SK-N-SH (cell line): ENCODE measurements at regions not wholly inside any gene's neighbourhood (a gene's known extent, or its start where the extent isn't known, plus 50 kb on each side); places are given as distances from the start of the nearest gene placed in this dataset.

Source experiments
- CTCF ChIA-PET: fragments of 300-600, 350-600 bp; formaldehyde crosslinking; extraction: SDS; loops from one replicate; lab custom pipeline; 2021; lab: Yijun Ruan, JAX
- POLR2A ChIA-PET: fragments of 350-600 bp; sonication (Branson Sonifier 250); formaldehyde crosslinking; extraction: SDS; loops from one replicate; lab custom pipeline; 2020; ENCODE audit warnings: antibody characterized with exemption, inconsistent platforms; lab: Yijun Ruan, JAX
- DNase-seq: peaks from one replicate; pipeline ENCODE4 v3.0.0; 2012
- H2AFZ ChIP-seq: fragments of 200-600 bp; sonication (generic); 2 replicates; pipeline ENCODE4 v1.8.1; 2016; ENCODE audit warnings: antibody characterized with exemption, mild to moderate bottlenecking, low read depth
- H3F3A ChIP-seq: fragments of 200-600 bp; sonication (generic); replicated peaks from 2 replicates; pipeline ENCODE3; 2016; ENCODE audit warnings: antibody characterized with exemption, mild to moderate bottlenecking; ENCODE audit not compliant: insufficient read depth
- H3K27ac ChIP-seq, 2 experiments: fragments of 200-500 bp in 1 of 2; fragments of 200-600 bp in 1 of 2; sonication (Bioruptor generic) in 1 of 2; sonication (generic), shearing (Covaris generic) in 1 of 2; 2 replicates each; pipeline versions ENCODE4 v1.5.1 to v1.6.1; 2014 to 2016; ENCODE audit warnings: low read depth in 2 of 2, inconsistent platforms in 1 of 2, low read length in 1 of 2, mild to moderate bottlenecking in 1 of 2, mixed read lengths in 1 of 2
- H3K27me3 ChIP-seq: fragments of 200-600 bp; sonication (generic), shearing (Covaris generic); 2 replicates; pipeline ENCODE4 v1.6.1; 2016; ENCODE audit warnings: mixed run types; ENCODE audit not compliant: insufficient read depth
- H3K36me3 ChIP-seq, 2 experiments: fragments of 200-500 bp in 1 of 2; fragments of 200-600 bp in 1 of 2; sonication (Bioruptor generic) in 1 of 2; sonication (generic) in 1 of 2; replicated peaks in 1 of 2; 2 replicates each; pipeline versions ENCODE3 to v1.5.1; 2014 to 2016; ENCODE audit warnings: low read length in 1 of 2, mild to moderate bottlenecking in 1 of 2; ENCODE audit not compliant: insufficient read depth in 2 of 2, control insufficient read depth in 1 of 2
- H3K4me1 ChIP-seq, 2 experiments: fragments of 200-500 bp in 1 of 2; fragments of 200-600 bp in 1 of 2; sonication (Bioruptor generic) in 1 of 2; sonication (generic), shearing (Covaris generic) in 1 of 2; 2 replicates each; pipeline versions ENCODE4 v1.5.1 to v1.6.1; 2014 to 2016; ENCODE audit warnings: low read depth in 1 of 2, low read length in 1 of 2, mixed run types in 1 of 2; ENCODE audit not compliant: insufficient read depth in 2 of 2, control insufficient read depth in 1 of 2
- H3K4me2 ChIP-seq: fragments of 200-600 bp; sonication (generic), shearing (Covaris generic); 2 replicates; pipeline ENCODE4 v1.6.1; 2017; ENCODE audit warnings: mixed run types
- H3K4me3 ChIP-seq, 2 experiments: fragments of 200-500 bp in 1 of 2; fragments of 200-600 bp in 1 of 2; sonication (Bioruptor generic) in 1 of 2; sonication (generic), shearing (Covaris generic) in 1 of 2; 2 replicates each; pipeline versions ENCODE4 v1.5.1 to v1.8.1; 2014 to 2016; ENCODE audit warnings: low read depth in 2 of 2, inconsistent platforms in 1 of 2, low read length in 1 of 2, mild to moderate bottlenecking in 1 of 2, mixed read lengths in 1 of 2, moderate library complexity in 1 of 2
- H3K79me2 ChIP-seq: fragments of 200-600 bp; sonication (generic); 2 replicates; pipeline ENCODE4 v1.8.1; 2017; ENCODE audit warnings: mild to moderate bottlenecking; ENCODE audit not compliant: insufficient read depth
- H3K9ac ChIP-seq: fragments of 200-600 bp; sonication (generic); 2 replicates; pipeline ENCODE4 v1.6.1; 2017; ENCODE audit warnings: mixed run types
- H3K9me2 ChIP-seq: fragments of 200-600 bp; sonication (generic); 2 replicates; pipeline ENCODE4 v1.6.1; 2017; ENCODE audit warnings: mixed run types
- H3K9me3 ChIP-seq: fragments of 200-600 bp; sonication (generic); 2 replicates; pipeline ENCODE4 v1.6.1; 2017; ENCODE audit warnings: mixed run types, mild to moderate bottlenecking, moderate library complexity
- H4K20me1 ChIP-seq: fragments of 200-600 bp; sonication (generic); 2 replicates; pipeline ENCODE4 v1.6.1; 2017; ENCODE audit warnings: mild to moderate bottlenecking, mixed run types; ENCODE audit not compliant: insufficient read depth
- ELF1 ChIP-seq: IDR thresholded peaks from 2 replicates; pipeline ENCODE4 v1.4.0; 2012
- EZH2phosphoT487 ChIP-seq: fragments of 200-600 bp; sonication (generic); IDR thresholded peaks from 2 replicates; pipeline ENCODE4 v1.6.1; 2017; ENCODE audit warnings: low read depth, mixed run types, mild to moderate bottlenecking, antibody characterized with exemption, moderate library complexity, borderline replicate concordance
- FOXJ3 ChIP-seq: sonication (generic); formaldehyde crosslinking; IDR thresholded peaks from 2 replicates; pipeline ENCODE4 v1.5.1; 2020; ENCODE audit warnings: mild to moderate bottlenecking, missing genetic modification reagents
- SMC3 ChIP-seq: IDR thresholded peaks from 2 replicates; pipeline ENCODE4 v1.6.1; 2012; ENCODE audit warnings: low read depth, low read length, improper control_type of control experiment
- YY1 ChIP-seq: IDR thresholded peaks from 2 replicates; pipeline ENCODE4 v1.4.0; 2012; ENCODE audit warnings: low read depth, mild to moderate bottlenecking
- WGBS: methylation state at CpG from one replicate; pipeline ENCODE4 v1.1.6; 2017; ENCODE audit warnings: low lambda C conversion rate; 5-methylcytosine and 5-hydroxymethylcytosine counted together
- TF ChIP-seq, protein P1 (sequence below): IDR thresholded peaks from 2 replicates; pipeline ENCODE4 v1.6.1; 2012; ENCODE audit warnings: mild to moderate bottlenecking, low read depth, low read length, moderate library complexity
- TF ChIP-seq, protein P2 (sequence below): IDR thresholded peaks from 2 replicates; pipeline ENCODE4 v1.4.0; 2012; ENCODE audit warnings: low read depth

DNA sequence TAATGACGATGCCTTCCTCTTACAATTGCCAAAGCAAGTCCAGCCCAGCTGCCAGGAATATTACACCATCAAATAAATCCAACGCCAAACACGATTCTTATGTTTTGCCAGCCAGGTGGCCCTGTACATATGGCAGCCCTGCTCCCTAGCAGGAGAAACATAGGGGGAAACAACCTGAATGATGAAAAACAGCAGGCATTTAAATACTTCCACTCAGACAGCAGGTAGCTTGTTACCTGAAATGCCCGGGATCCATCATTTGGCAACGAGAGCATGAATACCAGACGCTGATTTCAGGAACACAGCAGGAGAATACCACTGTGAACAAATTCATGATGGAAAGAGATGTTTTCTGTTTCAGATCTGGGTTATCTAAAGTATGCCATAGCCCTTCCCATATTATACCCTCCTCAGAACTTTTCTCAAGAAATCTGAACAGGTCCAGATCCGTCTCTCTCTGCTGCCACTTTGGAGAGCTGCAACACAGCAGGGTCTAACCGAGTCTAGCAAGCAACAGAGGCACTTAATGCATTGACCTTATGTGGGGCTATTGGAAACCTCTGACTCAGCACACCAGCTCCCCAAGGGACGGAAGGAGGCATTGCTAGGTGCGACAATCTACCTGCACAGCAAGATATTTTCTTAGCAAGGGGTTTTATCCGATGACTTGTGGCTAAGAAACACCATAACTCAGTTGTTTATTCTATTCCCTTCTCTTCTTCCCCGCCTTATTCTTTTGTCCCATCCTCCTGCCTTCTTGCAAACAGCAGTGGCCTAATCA lies 166.3 kb downstream of the BARHL2 start:
- Histone ChIP-seq H4K20me1 (no peaks in the 10 kb centered on the region), H3K9me3 (no peaks in the 10 kb centered on the region), H3K27ac (no peak overlapping the region), H3K4me3 (no peak overlapping the region), H3K9ac (no peak overlapping the region), H3K36me3 (no peaks in the 10 kb centered on the region), H3K27me3 (no peaks in the 10 kb centered on the region), H3K4me1 (no peaks in the 10 kb centered on the region), H3K79me2 (no peaks in the 10 kb centered on the region), H3F3A (no peaks in the 10 kb centered on the region), H2AFZ (no peak overlapping the region), H3K9me2 (no peaks in the 10 kb centered on the region), H3K4me2 (no peak overlapping the region)
- TF ChIP-seq ELF1 (no peak), SMC3 (no peak), FOXJ3 (CRISPR knock-in tag) (no peak)
- POLR2A ChIA-PET, result no interaction called here
- DNase-seq, result no peak
- under 1% methylated on average over 12 of the region's 12 CpGs for WGBS
- CTCF ChIA-PET, result interaction anchor here (1.1 kb wide), 1 partner anchor 28 kb away, joined by 4 read pairs; no protein-coding TSS in a partner anchor

DNA sequence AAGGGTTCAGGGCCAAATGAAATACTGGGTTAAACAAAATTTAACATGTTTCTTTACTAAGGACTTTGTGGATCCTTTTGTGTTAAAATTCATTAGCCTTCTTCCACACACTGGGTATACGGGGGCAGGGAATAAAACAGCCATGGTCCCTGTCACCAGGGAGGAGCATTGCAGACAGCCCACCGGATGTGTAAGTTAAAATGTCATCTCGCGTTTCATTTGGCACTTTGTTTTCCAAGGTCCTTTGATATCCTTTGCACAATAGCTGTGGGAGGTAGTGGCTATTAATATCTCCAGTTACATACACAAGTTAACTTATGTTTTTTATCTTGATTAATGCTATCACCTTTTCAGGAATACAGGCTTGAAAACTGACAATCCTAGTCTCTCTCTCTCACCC lies 172.7 kb downstream of the BARHL2 start:
- CTCF ChIA-PET, result interaction anchor here (0.8 to 1.3 kb wide), 2 partner anchors 10 to 35 kb away, joined by 3 read pairs; no protein-coding TSS in a partner anchor
- Histone ChIP-seq H4K20me1 (no peaks in the 10 kb centered on the region), H3K27ac (no peak overlapping the region), H3K9ac (no peak overlapping the region), H3K36me3 (no peaks in the 10 kb centered on the region), H3F3A (no peaks in the 10 kb centered on the region), H3K9me2 (no peaks in the 10 kb centered on the region), H3K4me2 (no peak overlapping the region), H3K4me1 (no peaks in the 10 kb centered on the region), H2AFZ (no peak overlapping the region), H3K4me3 (no peak overlapping the region), H3K79me2 (no peaks in the 10 kb centered on the region), H3K27me3 (no peaks in the 10 kb centered on the region), H3K9me3 (no peaks in the 10 kb centered on the region)
- TF ChIP-seq ELF1 (no peak), YY1 (no peak), EZH2phosphoT487 (no peak), SMC3 (no peak)
- TF ChIP-seq, protein P1, sequence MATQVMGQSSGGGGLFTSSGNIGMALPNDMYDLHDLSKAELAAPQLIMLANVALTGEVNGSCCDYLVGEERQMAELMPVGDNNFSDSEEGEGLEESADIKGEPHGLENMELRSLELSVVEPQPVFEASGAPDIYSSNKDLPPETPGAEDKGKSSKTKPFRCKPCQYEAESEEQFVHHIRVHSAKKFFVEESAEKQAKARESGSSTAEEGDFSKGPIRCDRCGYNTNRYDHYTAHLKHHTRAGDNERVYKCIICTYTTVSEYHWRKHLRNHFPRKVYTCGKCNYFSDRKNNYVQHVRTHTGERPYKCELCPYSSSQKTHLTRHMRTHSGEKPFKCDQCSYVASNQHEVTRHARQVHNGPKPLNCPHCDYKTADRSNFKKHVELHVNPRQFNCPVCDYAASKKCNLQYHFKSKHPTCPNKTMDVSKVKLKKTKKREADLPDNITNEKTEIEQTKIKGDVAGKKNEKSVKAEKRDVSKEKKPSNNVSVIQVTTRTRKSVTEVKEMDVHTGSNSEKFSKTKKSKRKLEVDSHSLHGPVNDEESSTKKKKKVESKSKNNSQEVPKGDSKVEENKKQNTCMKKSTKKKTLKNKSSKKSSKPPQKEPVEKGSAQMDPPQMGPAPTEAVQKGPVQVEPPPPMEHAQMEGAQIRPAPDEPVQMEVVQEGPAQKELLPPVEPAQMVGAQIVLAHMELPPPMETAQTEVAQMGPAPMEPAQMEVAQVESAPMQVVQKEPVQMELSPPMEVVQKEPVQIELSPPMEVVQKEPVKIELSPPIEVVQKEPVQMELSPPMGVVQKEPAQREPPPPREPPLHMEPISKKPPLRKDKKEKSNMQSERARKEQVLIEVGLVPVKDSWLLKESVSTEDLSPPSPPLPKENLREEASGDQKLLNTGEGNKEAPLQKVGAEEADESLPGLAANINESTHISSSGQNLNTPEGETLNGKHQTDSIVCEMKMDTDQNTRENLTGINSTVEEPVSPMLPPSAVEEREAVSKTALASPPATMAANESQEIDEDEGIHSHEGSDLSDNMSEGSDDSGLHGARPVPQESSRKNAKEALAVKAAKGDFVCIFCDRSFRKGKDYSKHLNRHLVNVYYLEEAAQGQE, result no peak
- TF ChIP-seq, protein P2, sequence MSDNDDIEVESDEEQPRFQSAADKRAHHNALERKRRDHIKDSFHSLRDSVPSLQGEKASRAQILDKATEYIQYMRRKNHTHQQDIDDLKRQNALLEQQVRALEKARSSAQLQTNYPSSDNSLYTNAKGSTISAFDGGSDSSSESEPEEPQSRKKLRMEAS, result no peak
- 12% methylated on average over 4 of the region's 4 CpGs for WGBS
- POLR2A ChIA-PET, result no interaction called here
- no peak for DNase-seq
